ENCODE measurements at regions not wholly inside any gene's neighbourhood (a gene's known extent, or its start where the extent isn't known, plus 50 kb on each side); places are given as distances from the start of the nearest gene placed in this dataset.

GRCh38 chrX:1074172-1074571 is 138.3 kb downstream of the CRLF2 start:
- no peaks in the 10 kb centered on the region for H3K36me3 ChIP-seq
- no peak overlapping the region for H3K27ac ChIP-seq
- H3K9me3 ChIP-seq = peaks cover 0 to 29% (median 0%) of the 10 kb centered on the region in 11 donors
- DNase-seq (no peak), ATAC-seq (no peak)
- intact Hi-C loops (cut with DNase I) = no loop called here
- H3K4me3 ChIP-seq = no peak overlapping the region
- no peak for TF ChIP-seq CTCF (IDR thresholded peaks at IDR 0.05)
- WGBS, 2 donors = 85 to 92% methylated on average over 3 of the region's 3 CpGs
- no peaks in the 10 kb centered on the region for H3K27me3 ChIP-seq
- H3K4me1 ChIP-seq = no peaks in the 10 kb centered on the region

- WGBS, 2 donors = 73 to 89% methylated on average over 24 of the region's 24 CpGs
- no peak for TF ChIP-seq CTCF (IDR thresholded peaks at IDR 0.05)
- intact Hi-C loops (cut with DNase I) = no loop called here
- ATAC-seq = no peak
- H3K27me3 ChIP-seq = no peaks in the 10 kb centered on the region
- no peak overlapping the region for H3K4me3 ChIP-seq
- peaks cover 0 to 24% (median 0%) of the 10 kb centered on the region in 11 donors for H3K9me3 ChIP-seq
- no peak overlapping the region for H3K27ac ChIP-seq
- no peak for DNase-seq
- no peaks in the 10 kb centered on the region for H3K4me1 ChIP-seq
- no peaks in the 10 kb centered on the region for H3K36me3 ChIP-seq
These were observed 139.6 kb downstream of the CRLF2 start for GRCh38 chrX:1072637-1073377.

GRCh38 chrX:1071351-1071750 is 141.1 kb downstream of the CRLF2 start:
- no peak overlapping the region for H3K27ac ChIP-seq
- H3K9me3 ChIP-seq = peaks cover 0 to 23% (median 0%) of the 10 kb centered on the region in 11 donors
- no peak for TF ChIP-seq CTCF (IDR thresholded peaks at IDR 0.05)
- WGBS, 2 donors = 89 to 90% methylated on average over 9 of the region's 9 CpGs
- no peak overlapping the region for H3K4me3 ChIP-seq
- H3K27me3 ChIP-seq = no peaks in the 10 kb centered on the region
- intact Hi-C loops (cut with DNase I) = no loop called here
- H3K36me3 ChIP-seq = no peaks in the 10 kb centered on the region
- no peak for ATAC-seq
- DNase-seq = no peak
- no peaks in the 10 kb centered on the region for H3K4me1 ChIP-seq

- Histone ChIP-seq H3K27ac (no peak overlapping the region), H3K9me3 (peaks cover 0 to 47% (median 11%) of the 10 kb centered on the region in 11 donors), H3K4me1 (no peaks in the 10 kb centered on the region), H3K4me3 (no peak overlapping the region), H3K36me3 (no peaks in the 10 kb centered on the region), H3K27me3 (peaks cover 0 to 2% (median 0%) of the 10 kb centered on the region in 7 donors)
- ATAC-seq (no peak), DNase-seq (no peak)
- no peak for TF ChIP-seq CTCF (IDR thresholded peaks at IDR 0.05)
- 68 to 71% methylated on average over 8 of the region's 8 CpGs for WGBS, 2 donors
- intact Hi-C loops (cut with DNase I) = no loop called here
These were observed 150.1 kb downstream of the CRLF2 start for GRCh38 chrX:1062351-1062750.
